ENCODE measurements at regions not wholly inside any gene's neighbourhood (a gene's known extent, or its start where the extent isn't known, plus 50 kb on each side); places are given as distances from the start of the nearest gene placed in this dataset.

DNA sequence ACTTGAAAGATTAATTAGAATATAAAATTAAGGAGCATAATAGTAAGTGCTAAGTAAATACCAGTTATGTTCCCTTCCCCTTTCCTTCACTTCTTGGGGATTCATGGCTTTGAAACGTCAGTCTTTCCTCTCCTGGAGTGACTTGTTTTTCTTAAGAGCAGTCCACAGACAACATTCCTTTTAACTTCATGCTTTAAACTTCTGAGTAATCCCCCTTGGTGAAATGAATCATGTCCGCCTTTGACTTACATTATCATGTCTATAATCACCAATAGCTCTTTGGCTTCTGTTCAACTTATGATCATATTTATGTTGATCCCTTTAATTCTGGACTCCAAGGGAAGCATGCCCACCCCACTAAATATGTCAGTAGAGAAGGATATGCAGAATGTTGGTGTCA lies 1012.1 kb upstream of the SLIT2 start:
- H3K27me3 Mint-ChIP-seq (ENCODE audit: unreplicated experiment) = peaks cover 2% of the 10 kb centered on the region
- H3K9me3 Mint-ChIP-seq (ENCODE audit: unreplicated experiment) = peaks cover 1% of the 10 kb centered on the region
- H3K36me3 Mint-ChIP-seq (ENCODE audit: unreplicated experiment) = no peaks in the 10 kb centered on the region
- no peak overlapping the region for H3K4me3 Mint-ChIP-seq (ENCODE audit: unreplicated experiment)
- TF ChIP-seq, protein P1, sequence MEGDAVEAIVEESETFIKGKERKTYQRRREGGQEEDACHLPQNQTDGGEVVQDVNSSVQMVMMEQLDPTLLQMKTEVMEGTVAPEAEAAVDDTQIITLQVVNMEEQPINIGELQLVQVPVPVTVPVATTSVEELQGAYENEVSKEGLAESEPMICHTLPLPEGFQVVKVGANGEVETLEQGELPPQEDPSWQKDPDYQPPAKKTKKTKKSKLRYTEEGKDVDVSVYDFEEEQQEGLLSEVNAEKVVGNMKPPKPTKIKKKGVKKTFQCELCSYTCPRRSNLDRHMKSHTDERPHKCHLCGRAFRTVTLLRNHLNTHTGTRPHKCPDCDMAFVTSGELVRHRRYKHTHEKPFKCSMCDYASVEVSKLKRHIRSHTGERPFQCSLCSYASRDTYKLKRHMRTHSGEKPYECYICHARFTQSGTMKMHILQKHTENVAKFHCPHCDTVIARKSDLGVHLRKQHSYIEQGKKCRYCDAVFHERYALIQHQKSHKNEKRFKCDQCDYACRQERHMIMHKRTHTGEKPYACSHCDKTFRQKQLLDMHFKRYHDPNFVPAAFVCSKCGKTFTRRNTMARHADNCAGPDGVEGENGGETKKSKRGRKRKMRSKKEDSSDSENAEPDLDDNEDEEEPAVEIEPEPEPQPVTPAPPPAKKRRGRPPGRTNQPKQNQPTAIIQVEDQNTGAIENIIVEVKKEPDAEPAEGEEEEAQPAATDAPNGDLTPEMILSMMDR (IDR thresholded peaks at IDR 0.05; ENCODE audit: partially characterized antibody, unreplicated experiment) = no peak
- no peak for DNase-seq
- H3K4me1 Mint-ChIP-seq (ENCODE audit: low read depth, unreplicated experiment) = no peaks in the 10 kb centered on the region
- H3K27ac Mint-ChIP-seq (ENCODE audit: unreplicated experiment) = no peak overlapping the region

DNA sequence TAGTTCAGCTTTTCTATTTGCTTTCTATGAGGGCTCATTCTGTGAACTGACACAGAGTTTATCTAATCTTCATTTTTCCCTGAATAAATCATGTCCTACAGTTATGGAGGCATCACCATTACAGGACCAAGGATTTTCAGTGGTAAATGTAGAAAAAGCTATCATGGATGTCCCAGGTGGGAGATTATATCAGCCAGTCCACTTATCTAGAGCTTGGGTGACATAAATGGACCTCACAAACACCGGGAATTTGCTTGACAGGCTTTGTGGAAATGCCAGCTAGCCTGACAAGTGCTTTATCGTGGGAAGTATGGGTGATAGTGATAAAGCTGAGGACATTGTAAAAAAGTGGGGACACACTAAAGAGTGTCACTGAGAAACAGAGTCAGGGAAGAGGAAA lies 1015.2 kb upstream of the SLIT2 start:
- no peak for DNase-seq
- Mint-ChIP-seq H3K9me3 (ENCODE audit: unreplicated experiment) (no peaks in the 10 kb centered on the region), H3K4me3 (ENCODE audit: unreplicated experiment) (no peak overlapping the region), H3K4me1 (ENCODE audit: low read depth, unreplicated experiment) (no peaks in the 10 kb centered on the region), H3K27ac (ENCODE audit: unreplicated experiment) (no peak overlapping the region), H3K27me3 (ENCODE audit: unreplicated experiment) (peaks cover 2% of the 10 kb centered on the region), H3K36me3 (ENCODE audit: unreplicated experiment) (no peaks in the 10 kb centered on the region)
- TF ChIP-seq, protein P1 (IDR thresholded peaks at IDR 0.05; ENCODE audit: partially characterized antibody, unreplicated experiment) = no peak

DNA sequence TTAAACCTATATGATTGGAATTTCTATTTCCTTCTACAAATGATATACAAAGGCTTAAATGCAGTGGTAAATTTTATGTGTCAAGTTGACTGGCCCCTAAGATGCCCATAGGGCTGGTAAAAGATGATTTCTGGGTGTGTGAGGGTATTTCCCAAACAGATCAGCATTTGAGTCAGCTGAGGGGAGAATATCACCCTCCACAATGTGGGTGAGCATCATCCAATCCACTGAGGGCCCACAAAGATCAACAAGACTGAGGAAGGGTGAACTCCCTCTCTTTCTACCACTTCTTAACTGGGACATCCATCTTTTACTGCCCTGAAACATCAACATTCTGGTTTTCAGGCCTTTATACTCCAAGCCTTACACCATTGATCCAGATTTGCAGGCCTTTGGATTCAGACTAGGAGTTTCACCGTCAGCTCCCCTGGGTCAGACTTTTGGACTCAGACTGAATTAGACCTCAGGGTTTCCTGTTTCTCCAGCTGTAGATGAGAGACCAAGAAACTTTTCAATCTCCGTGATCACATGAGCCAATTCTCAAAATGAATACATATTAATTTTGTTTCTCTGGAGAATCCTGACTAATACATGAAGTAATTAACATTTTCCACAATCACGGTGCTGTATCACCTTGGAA lies 1020.7 kb upstream of the SLIT2 start:
- H3K9me3 Mint-ChIP-seq (ENCODE audit: unreplicated experiment) = no peaks in the 10 kb centered on the region
- no peaks in the 10 kb centered on the region for H3K4me1 Mint-ChIP-seq (ENCODE audit: low read depth, unreplicated experiment)
- no peak overlapping the region for H3K4me3 Mint-ChIP-seq (ENCODE audit: unreplicated experiment)
- H3K27me3 Mint-ChIP-seq (ENCODE audit: unreplicated experiment) = no peaks in the 10 kb centered on the region
- no peak overlapping the region for H3K27ac Mint-ChIP-seq (ENCODE audit: unreplicated experiment)
- DNase-seq = no peak
- TF ChIP-seq, protein P1 (IDR thresholded peaks at IDR 0.05; ENCODE audit: partially characterized antibody, unreplicated experiment) = no peak
- H3K36me3 Mint-ChIP-seq (ENCODE audit: unreplicated experiment) = no peaks in the 10 kb centered on the region

GRCh38 chr4:19227701-19228100 lies 1024.0 kb upstream of the SLIT2 start:
- Mint-ChIP-seq H3K4me1 (ENCODE audit: low read depth, unreplicated experiment) (no peaks in the 10 kb centered on the region), H3K36me3 (ENCODE audit: unreplicated experiment) (no peaks in the 10 kb centered on the region), H3K27ac (ENCODE audit: unreplicated experiment) (no peak overlapping the region), H3K9me3 (ENCODE audit: unreplicated experiment) (peaks cover 2% of the 10 kb centered on the region), H3K27me3 (ENCODE audit: unreplicated experiment) (peaks cover 1% of the 10 kb centered on the region), H3K4me3 (ENCODE audit: unreplicated experiment) (no peak overlapping the region)
- TF ChIP-seq, protein P1 (IDR thresholded peaks at IDR 0.05; ENCODE audit: partially characterized antibody, unreplicated experiment) = no peak
- DNase-seq = no peak

GRCh38 chr4:19224820-19225219 lies 1026.9 kb upstream of the SLIT2 start:
- DNase-seq = no peak
- peaks cover 2% of the 10 kb centered on the region for H3K9me3 Mint-ChIP-seq (ENCODE audit: unreplicated experiment)

More at GRCh38 chr4:19224820-19225219, 1026.9 kb upstream of the SLIT2 start:
- H3K36me3 Mint-ChIP-seq (ENCODE audit: unreplicated experiment) = no peaks in the 10 kb centered on the region
- TF ChIP-seq, protein P1 (IDR thresholded peaks at IDR 0.05; ENCODE audit: partially characterized antibody, unreplicated experiment) = peak; percentile 73
- no peak overlapping the region for H3K27ac Mint-ChIP-seq (ENCODE audit: unreplicated experiment)
- peaks cover 1% of the 10 kb centered on the region for H3K27me3 Mint-ChIP-seq (ENCODE audit: unreplicated experiment)
- H3K4me1 Mint-ChIP-seq (ENCODE audit: low read depth, unreplicated experiment) = no peaks in the 10 kb centered on the region
- no peak overlapping the region for H3K4me3 Mint-ChIP-seq (ENCODE audit: unreplicated experiment)

Data from glutamatergic neuron (in vitro differentiated cells).